Right lobe of liver (tissue), 4 donors: ENCODE measurements at regions not wholly inside any gene's neighbourhood (a gene's known extent, or its start where the extent isn't known, plus 50 kb on each side); places are given as distances from the start of the nearest gene placed in this dataset.

Experiments
- CTCF ChIP-seq, 4 donors: fragments of 200-600 bp in 3 of 4; fragments of 450-650 bp in 1 of 4; IDR thresholded peaks; one replicate each; pipeline versions ENCODE4 v1.5.1 to v1.8.0; 2016 to 2022; ENCODE audit warnings: antibody characterized with exemption in 4 of 4, mild to moderate bottlenecking in 2 of 4
- POLR2A ChIP-seq: fragments of 450-650 bp; IDR thresholded peaks from one replicate; pipeline ENCODE4 v1.6.1; 2017; ENCODE audit warnings: antibody characterized with exemption, mild to moderate bottlenecking
- donor health status: DM: no; HTN: no; CAD: no.
- donor health status: DM: no; HTN: no; CAD: no.
- donor health status: DM: no; HTN: yes; CAD: no.

DNA sequence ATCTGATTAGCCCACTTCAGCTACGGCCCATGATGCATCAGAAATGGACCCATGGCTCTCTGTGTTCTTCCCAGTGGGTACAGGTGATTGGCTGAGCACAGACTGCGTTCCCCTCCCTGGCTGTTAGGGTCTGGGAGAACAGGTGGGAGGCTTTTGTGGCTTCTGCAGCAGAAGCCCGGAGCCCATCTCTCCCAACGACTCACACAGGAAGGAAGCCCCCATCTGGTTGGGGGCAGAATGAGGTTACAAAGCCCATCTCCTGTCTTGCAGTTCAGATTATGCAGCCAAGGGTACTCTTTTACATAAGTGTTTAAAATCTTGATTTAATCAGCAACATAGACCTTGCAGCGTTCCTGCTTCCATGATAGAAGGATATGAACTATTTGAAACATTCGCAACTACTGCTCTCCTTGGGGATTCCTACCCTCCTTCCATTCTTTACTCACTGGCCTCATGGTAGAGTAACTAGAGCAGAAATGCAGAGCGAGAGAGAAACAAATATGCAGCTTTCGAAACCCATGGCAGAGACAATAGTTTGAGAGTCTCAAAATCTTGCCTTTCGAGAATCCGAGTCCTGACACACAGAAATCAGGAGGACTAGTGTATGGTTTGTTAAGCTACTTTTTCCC, 291.3 kb downstream of the TLE3 start:
- no peak for TF ChIP-seq CTCF (IDR thresholded peaks at IDR 0.05)
- TF ChIP-seq POLR2A: no peak
